SK-N-SH treated with all-trans-retinoic acid at 6 μM for 48 hours (cell line): ENCODE measurements at regions not wholly inside any gene's neighbourhood (a gene's known extent, or its start where the extent isn't known, plus 50 kb on each side); places are given as distances from the start of the nearest gene placed in this dataset.

ENCODE experiments used
- ATAC-seq: fragments of 200-7000 bp; cut with Tn5 transposase; 3 replicates; pipeline ENCODE4 v1.9.1; 2020; ENCODE audit warnings: mild to moderate bottlenecking, moderate library complexity
- ARNTL ChIP-seq: fragments of 450-650 bp; formaldehyde crosslinking; IDR thresholded peaks from 2 replicates; pipeline ENCODE4 v1.5.0; 2020; ENCODE audit warnings: low read depth, mild to moderate bottlenecking, moderate library complexity, borderline replicate concordance
- ESRRG ChIP-seq: fragments of 250-450 bp; sonication (Bioruptor Pico); IDR thresholded peaks from 2 replicates; pipeline ENCODE4 v1.6.1; 2021; ENCODE audit warnings: mild to moderate bottlenecking
- GLIS3 ChIP-seq: fragments of 250-450 bp; sonication (Bioruptor Pico); IDR thresholded peaks from 2 replicates; pipeline ENCODE4 v1.5.0; 2020; ENCODE audit warnings: mild to moderate bottlenecking, moderate library complexity
- ISL1 ChIP-seq: fragments of 250-450 bp; sonication (Bioruptor Pico); IDR thresholded peaks from 2 replicates; pipeline ENCODE4 v2.1.2; 2022; ENCODE audit warnings: mild to moderate bottlenecking, moderate library complexity
- OSR1 ChIP-seq: fragments of 250-450 bp; sonication (Bioruptor Pico); IDR thresholded peaks from 2 replicates; pipeline ENCODE4 v1.8.0; 2022; ENCODE audit warnings: moderate library complexity, mild to moderate bottlenecking, inconsistent platforms
- PPARA ChIP-seq: fragments of 250-450 bp; sonication (Bioruptor Pico); IDR thresholded peaks from 2 replicates; pipeline ENCODE4 v1.5.0; 2020; ENCODE audit warnings: mild to moderate bottlenecking, borderline replicate concordance
- RARB ChIP-seq: fragments of 250-450 bp; sonication (Bioruptor Pico); IDR thresholded peaks from 2 replicates; pipeline ENCODE4 v1.8.0; 2021; ENCODE audit warnings: mild to moderate bottlenecking, moderate library complexity
- SNAI2 ChIP-seq: fragments of 250-450 bp; sonication (Bioruptor Pico); IDR thresholded peaks from 2 replicates; pipeline ENCODE4 v1.5.0; 2020; ENCODE audit warnings: mild to moderate bottlenecking, moderate library complexity
- TCF4 ChIP-seq: fragments of 250-450 bp; sonication (Bioruptor Pico); IDR thresholded peaks from 2 replicates; pipeline ENCODE4 v1.8.0; 2021; ENCODE audit warnings: mild to moderate bottlenecking, moderate library complexity, borderline replicate concordance
- TOX ChIP-seq: fragments of 250-450 bp; sonication (Bioruptor Pico); IDR thresholded peaks from 2 replicates; pipeline ENCODE4 v1.8.0; 2021; ENCODE audit warnings: mild to moderate bottlenecking, moderate library complexity, borderline replicate concordance
- ZC3H10 ChIP-seq: fragments of 250-450 bp; sonication (Bioruptor Pico); IDR thresholded peaks from 2 replicates; pipeline ENCODE4 v1.5.1; 2021; ENCODE audit warnings: mild to moderate bottlenecking, moderate library complexity
- ZFP3 ChIP-seq: fragments of 250-450 bp; sonication (Bioruptor Pico); IDR thresholded peaks from 2 replicates; pipeline ENCODE4 v1.5.0; 2020; ENCODE audit warnings: mild to moderate bottlenecking, moderate library complexity
- ZFP30 ChIP-seq: fragments of 450-650 bp; formaldehyde crosslinking; IDR thresholded peaks from 2 replicates; pipeline ENCODE4 v1.5.0; 2022; ENCODE audit warnings: mild to moderate bottlenecking, moderate library complexity
- ZNF565 ChIP-seq: fragments of 450-650 bp; formaldehyde crosslinking; conservative IDR thresholded peaks from 2 replicates; pipeline ENCODE4 v1.5.0; 2020; ENCODE audit warnings: low read depth, mild to moderate bottlenecking, moderate library complexity
- ZNF70 ChIP-seq: fragments of 450-650 bp; formaldehyde crosslinking; IDR thresholded peaks from 2 replicates; pipeline ENCODE4 v1.5.0; 2020; ENCODE audit warnings: mild to moderate bottlenecking, moderate library complexity
- ZNF8 ChIP-seq: fragments of 450-650 bp; formaldehyde crosslinking; IDR thresholded peaks from 2 replicates; pipeline ENCODE4 v1.5.0; 2020; ENCODE audit warnings: mild to moderate bottlenecking, moderate library complexity
- TF ChIP-seq, protein P1 (sequence below): fragments of 250-450 bp; sonication (Bioruptor Pico); IDR thresholded peaks from 2 replicates; pipeline ENCODE4 v1.8.0; 2021; ENCODE audit warnings: low read depth, mild to moderate bottlenecking, moderate library complexity, borderline replicate concordance
- TF ChIP-seq, protein P2 (sequence below): fragments of 250-450 bp; sonication (Bioruptor Pico); IDR thresholded peaks from 2 replicates; pipeline ENCODE4 v1.5.0; 2020; ENCODE audit warnings: mild to moderate bottlenecking, moderate library complexity
- TF ChIP-seq, protein P3 (sequence below): fragments of 250-450 bp; sonication (Bioruptor Pico); IDR thresholded peaks from 2 replicates; pipeline ENCODE4 v1.5.1; 2021; ENCODE audit warnings: mild to moderate bottlenecking, moderate library complexity

DNA sequence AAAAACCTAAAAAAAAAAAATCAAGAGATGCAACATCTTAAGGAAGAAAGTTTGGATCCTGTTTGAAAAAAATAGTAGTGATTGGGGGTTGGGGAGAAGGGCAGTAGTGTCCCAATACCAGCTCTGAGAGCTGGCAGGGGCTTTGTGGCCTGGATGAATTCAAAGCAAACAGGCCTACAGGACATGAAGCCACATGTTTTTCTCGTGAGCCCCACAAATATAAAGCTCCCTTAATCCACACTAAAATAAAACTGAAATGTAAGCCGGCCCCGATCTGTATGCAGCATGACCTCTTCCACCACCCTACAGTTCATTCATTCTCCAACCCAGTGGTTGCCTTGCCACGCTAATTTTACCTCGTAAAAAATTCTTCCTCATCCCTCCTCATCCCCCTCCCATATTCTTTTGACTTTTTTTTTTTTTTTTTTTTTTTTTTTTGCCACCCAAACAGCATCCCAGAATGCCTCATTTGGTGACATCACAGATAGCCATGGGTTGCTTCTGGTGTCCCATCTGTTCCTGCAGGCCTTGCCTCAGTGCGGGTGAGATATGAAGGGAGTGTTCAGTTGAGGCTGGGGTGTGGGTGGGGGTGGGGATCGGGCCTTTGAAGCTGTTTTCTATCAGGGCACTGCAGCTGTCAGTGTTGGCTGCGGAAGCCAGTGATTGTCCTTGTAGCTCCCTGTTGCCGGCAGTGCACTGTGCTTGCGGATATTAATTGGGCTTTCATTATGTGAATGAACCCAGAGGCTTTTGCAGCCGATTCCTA is 81.6 kb upstream of the NFIB start (continued):
- no peak for TF ChIP-seq ZNF8 (CRISPR knock-in tag)
- no peak for TF ChIP-seq ISL1 (CRISPR knock-in tag)
- TF ChIP-seq RARB (CRISPR knock-in tag) = no peak

DNA sequence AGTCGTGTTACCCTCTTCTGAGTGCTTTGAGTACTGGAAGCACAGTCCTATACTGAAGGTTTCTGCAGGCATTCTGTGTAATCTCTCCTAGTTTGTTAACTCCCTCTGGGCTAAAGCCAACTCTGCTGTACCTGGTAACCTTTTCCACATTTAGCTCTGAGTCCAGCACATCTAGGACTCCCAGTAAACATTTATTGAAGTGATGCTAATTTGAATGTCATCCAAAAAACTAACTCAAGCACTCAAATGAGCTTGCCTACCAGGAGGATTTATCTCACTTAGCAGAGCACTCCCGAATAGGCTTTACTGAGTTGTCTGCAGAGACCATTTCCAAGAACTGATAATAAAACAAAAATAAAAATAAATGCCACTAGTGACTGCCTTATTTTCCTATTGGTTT is 79.5 kb upstream of the NFIB start:
- ATAC-seq = no peak
- TF ChIP-seq ESRRG (CRISPR knock-in tag) = no peak
- TF ChIP-seq, protein P1, sequence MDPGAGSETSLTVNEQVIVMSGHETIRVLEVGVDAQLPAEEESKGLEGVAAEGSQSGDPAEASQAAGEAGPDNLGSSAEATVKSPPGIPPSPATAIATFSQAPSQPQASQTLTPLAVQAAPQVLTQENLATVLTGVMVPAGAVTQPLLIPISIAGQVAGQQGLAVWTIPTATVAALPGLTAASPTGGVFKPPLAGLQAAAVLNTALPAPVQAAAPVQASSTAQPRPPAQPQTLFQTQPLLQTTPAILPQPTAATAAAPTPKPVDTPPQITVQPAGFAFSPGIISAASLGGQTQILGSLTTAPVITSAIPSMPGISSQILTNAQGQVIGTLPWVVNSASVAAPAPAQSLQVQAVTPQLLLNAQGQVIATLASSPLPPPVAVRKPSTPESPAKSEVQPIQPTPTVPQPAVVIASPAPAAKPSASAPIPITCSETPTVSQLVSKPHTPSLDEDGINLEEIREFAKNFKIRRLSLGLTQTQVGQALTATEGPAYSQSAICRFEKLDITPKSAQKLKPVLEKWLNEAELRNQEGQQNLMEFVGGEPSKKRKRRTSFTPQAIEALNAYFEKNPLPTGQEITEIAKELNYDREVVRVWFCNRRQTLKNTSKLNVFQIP (CRISPR knock-in tag) = no peak

DNA sequence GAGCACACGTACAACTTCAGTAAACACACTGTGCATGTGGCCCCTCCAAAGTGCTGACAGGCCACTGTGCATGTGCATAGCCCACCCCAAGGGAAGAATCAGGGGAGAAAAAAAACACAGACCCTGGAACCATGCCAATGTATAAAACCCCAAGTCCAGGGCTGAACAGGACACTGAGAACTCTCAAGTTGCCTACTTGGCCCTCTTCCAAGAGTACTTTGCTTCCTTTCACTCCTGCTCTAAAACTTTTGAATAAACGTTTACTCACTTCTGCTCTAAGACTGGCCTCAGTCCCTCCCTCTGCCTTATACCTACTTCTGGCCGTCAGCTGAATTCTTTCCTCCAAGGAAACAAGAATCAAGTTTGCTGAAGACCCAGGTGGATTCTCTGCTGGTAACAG is 77.7 kb upstream of the NFIB start:
- TF ChIP-seq TCF4 (CRISPR knock-in tag) (no peak), ZNF70 (CRISPR knock-in tag) (no peak)
- TF ChIP-seq, protein P2, sequence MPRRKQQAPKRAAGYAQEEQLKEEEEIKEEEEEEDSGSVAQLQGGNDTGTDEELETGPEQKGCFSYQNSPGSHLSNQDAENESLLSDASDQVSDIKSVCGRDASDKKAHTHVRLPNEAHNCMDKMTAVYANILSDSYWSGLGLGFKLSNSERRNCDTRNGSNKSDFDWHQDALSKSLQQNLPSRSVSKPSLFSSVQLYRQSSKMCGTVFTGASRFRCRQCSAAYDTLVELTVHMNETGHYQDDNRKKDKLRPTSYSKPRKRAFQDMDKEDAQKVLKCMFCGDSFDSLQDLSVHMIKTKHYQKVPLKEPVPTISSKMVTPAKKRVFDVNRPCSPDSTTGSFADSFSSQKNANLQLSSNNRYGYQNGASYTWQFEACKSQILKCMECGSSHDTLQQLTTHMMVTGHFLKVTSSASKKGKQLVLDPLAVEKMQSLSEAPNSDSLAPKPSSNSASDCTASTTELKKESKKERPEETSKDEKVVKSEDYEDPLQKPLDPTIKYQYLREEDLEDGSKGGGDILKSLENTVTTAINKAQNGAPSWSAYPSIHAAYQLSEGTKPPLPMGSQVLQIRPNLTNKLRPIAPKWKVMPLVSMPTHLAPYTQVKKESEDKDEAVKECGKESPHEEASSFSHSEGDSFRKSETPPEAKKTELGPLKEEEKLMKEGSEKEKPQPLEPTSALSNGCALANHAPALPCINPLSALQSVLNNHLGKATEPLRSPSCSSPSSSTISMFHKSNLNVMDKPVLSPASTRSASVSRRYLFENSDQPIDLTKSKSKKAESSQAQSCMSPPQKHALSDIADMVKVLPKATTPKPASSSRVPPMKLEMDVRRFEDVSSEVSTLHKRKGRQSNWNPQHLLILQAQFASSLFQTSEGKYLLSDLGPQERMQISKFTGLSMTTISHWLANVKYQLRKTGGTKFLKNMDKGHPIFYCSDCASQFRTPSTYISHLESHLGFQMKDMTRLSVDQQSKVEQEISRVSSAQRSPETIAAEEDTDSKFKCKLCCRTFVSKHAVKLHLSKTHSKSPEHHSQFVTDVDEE (CRISPR knock-in tag) = no peak
- no peak for ATAC-seq

DNA sequence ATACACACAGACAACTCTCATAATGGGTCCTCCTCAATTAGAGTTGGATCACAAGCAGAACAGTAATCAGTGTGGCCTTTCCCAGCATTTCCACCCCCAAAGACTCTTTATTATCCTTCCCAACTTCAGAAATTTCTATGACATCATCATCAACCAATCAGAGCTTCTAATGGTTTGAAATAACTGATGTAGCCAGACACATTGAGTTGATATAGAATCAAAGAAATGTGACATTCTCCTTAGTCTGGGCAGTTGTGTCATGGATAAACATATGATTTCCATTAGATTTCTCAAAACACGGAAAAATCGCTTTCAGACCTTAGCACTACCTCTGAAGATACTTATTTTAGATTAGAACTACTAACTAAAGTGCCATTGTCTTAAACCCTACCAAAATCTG is 75.7 kb upstream of the NFIB start:
- ATAC-seq = no peak
- TF ChIP-seq, protein P3, sequence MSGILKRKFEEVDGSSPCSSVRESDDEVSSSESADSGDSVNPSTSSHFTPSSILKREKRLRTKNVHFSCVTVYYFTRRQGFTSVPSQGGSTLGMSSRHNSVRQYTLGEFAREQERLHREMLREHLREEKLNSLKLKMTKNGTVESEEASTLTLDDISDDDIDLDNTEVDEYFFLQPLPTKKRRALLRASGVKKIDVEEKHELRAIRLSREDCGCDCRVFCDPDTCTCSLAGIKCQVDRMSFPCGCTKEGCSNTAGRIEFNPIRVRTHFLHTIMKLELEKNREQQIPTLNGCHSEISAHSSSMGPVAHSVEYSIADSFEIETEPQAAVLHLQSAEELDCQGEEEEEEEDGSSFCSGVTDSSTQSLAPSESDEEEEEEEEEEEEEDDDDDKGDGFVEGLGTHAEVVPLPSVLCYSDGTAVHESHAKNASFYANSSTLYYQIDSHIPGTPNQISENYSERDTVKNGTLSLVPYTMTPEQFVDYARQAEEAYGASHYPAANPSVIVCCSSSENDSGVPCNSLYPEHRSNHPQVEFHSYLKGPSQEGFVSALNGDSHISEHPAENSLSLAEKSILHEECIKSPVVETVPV (CRISPR knock-in tag) = no peak
- TF ChIP-seq, protein P2 (CRISPR knock-in tag) = no peak
- no peak for TF ChIP-seq TOX (CRISPR knock-in tag)
- no peak for TF ChIP-seq ZNF565
- no peak for TF ChIP-seq ZFP30
- TF ChIP-seq ZC3H10 (CRISPR knock-in tag) = no peak
- no peak for TF ChIP-seq ESRRG (CRISPR knock-in tag)
- no peak for TF ChIP-seq PPARA (CRISPR knock-in tag)

DNA sequence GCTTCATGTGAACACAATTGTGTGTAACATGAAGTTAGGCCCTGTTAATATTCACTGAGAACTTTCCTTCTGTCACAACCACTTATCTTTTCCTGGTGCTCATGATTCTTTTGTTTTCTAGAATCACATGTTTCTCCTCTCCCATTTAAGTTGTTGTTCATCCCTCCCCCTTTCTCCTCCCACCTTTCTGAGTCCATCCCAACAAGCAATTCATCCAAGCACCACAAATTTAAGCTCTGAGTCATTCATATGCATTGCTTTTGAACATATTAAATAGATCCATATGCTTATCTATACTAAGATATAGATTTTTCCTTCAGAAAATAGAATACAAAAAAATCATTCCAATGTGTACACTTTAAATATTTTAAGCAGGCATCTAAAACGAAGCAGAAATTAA is 75.2 kb upstream of the NFIB start:
- TF ChIP-seq ESRRG (CRISPR knock-in tag) (no peak), RARB (CRISPR knock-in tag) (no peak), TOX (CRISPR knock-in tag) (no peak), ARNTL (CRISPR knock-in tag) (no peak), TCF4 (CRISPR knock-in tag) (no peak), GLIS3 (CRISPR knock-in tag) (no peak), ZNF565 (no peak), SNAI2 (no peak), ZNF8 (CRISPR knock-in tag) (no peak), ZFP3 (CRISPR knock-in tag) (no peak), OSR1 (no peak)
- TF ChIP-seq, protein P3 (CRISPR knock-in tag) = no peak
- TF ChIP-seq, protein P2 (CRISPR knock-in tag) = no peak
- ATAC-seq = peak; percentile 35; the same call in 1 of the 3 replicates
